GM20431 (cell line): ENCODE measurements at regions not wholly inside any gene's neighbourhood (a gene's known extent, or its start where the extent isn't known, plus 50 kb on each side); places are given as distances from the start of the nearest gene placed in this dataset.

Experiments
- in situ Hi-C: fragments of 300-500 bp; cut with MseI, MboI; formaldehyde crosslinking; loops from one replicate; pipeline ENCODE4 v1.15.0; 2020; ENCODE audit warnings: low sequenced_read_pairs; ENCODE audit not compliant: unreplicated experiment

GRCh38 chr2:126329173-126329572, 326.8 kb upstream of the GYPC start:
- in situ Hi-C loops: no loop called here

GRCh38 chr2:126342457-126342856, 313.5 kb upstream of the GYPC start:
- in situ Hi-C loops: no loop called here

GRCh38 chr2:126343136-126343535, 312.8 kb upstream of the GYPC start:
- in situ Hi-C loops: no loop called here

- in situ Hi-C loops: no loop called here
Measured at GRCh38 chr2:126344493-126344892, 311.5 kb upstream of the GYPC start.

GRCh38 chr2:126345691-126346090, 310.3 kb upstream of the GYPC start:
- in situ Hi-C loops: no loop called here

- in situ Hi-C loops: no loop called here
Measured at GRCh38 chr2:126356631-126357030, 299.3 kb upstream of the GYPC start.

GRCh38 chr2:126358122-126358521, 297.8 kb upstream of the GYPC start:
- in situ Hi-C loops: no loop called here

GRCh38 chr2:126359494-126359893, 296.5 kb upstream of the GYPC start:
- in situ Hi-C loops: no loop called here

GRCh38 chr2:126367361-126367760, 288.6 kb upstream of the GYPC start:
- in situ Hi-C loops: no loop called here

GRCh38 chr2:126368758-126369157, 287.2 kb upstream of the GYPC start:
- in situ Hi-C loops: no loop called here

GRCh38 chr2:126370201-126370600, 285.8 kb upstream of the GYPC start:
- in situ Hi-C loops: no loop called here

- in situ Hi-C loops: no loop called here
Measured at GRCh38 chr2:126372406-126372805, 283.6 kb upstream of the GYPC start.

- in situ Hi-C loops: no loop called here
Measured at GRCh38 chr2:126378176-126378575, 277.8 kb upstream of the GYPC start.

GRCh38 chr2:126381091-126381490, 274.9 kb upstream of the GYPC start:
- in situ Hi-C loops: no loop called here

GRCh38 chr2:126382998-126383397, 273.0 kb upstream of the GYPC start:
- in situ Hi-C loops: no loop called here

GRCh38 chr2:126383800-126384199, 272.2 kb upstream of the GYPC start:
- in situ Hi-C loops: no loop called here

- in situ Hi-C loops: no loop called here
Measured at GRCh38 chr2:126385441-126385840, 270.5 kb upstream of the GYPC start.

GRCh38 chr2:126385983-126386382, 270.0 kb upstream of the GYPC start:
- in situ Hi-C loops: no loop called here

- in situ Hi-C loops: no loop called here
Measured at GRCh38 chr2:126389446-126389845, 266.5 kb upstream of the GYPC start.

- in situ Hi-C loops: no loop called here
Measured at GRCh38 chr2:126392889-126393288, 263.1 kb upstream of the GYPC start.

- in situ Hi-C loops: no loop called here
Measured at GRCh38 chr2:126399001-126399400, 257.0 kb upstream of the GYPC start.

GRCh38 chr2:126403039-126403628, 252.8 kb upstream of the GYPC start:
- in situ Hi-C loops: no loop called here

- in situ Hi-C loops: no loop called here
Measured at GRCh38 chr2:126406267-126406666, 249.7 kb upstream of the GYPC start.
